ENCODE measurements at regions not wholly inside any gene's neighbourhood (a gene's known extent, or its start where the extent isn't known, plus 50 kb on each side); places are given as distances from the start of the nearest gene placed in this dataset.

DNA sequence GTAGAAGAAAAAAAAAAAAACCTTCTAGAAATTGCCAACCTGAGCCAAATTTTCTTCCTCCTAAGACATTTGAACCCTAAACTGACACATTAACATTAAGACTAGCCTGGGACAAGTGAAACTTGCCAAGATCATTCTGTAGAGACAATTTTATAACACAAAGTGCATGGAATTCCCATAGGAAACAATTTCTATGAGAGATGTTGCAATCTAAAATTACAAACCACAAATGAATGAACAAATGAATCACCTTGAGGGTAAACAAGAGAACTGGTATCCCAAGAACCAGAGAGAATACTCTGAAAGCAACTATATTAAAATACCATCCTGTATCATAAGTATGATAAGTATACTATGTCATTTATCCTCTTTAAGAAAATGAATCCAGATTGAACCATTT, 165.3 kb downstream of the DICER1 start:
- DNase-seq, result no peak

DNA sequence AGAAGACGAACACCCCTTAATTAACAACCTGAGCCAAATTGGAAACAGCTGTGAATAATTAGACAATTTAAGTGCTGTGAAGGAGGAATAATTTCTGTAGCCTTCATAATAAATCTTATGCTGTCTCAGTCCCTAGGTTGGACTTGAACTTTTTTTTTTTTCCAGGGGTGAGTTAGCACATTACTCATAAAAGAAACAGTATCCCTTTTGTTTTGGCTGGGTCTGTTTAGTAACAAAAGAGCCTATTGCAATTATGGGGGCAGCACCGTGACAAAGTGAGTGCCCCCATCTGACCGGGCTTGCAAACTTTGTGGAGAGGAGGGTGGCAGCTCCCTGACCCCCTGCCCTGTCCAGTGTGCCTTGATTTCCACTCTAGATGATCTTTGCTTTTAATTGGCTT, 167.4 kb downstream of the DICER1 start:
- no peak for DNase-seq

DNA sequence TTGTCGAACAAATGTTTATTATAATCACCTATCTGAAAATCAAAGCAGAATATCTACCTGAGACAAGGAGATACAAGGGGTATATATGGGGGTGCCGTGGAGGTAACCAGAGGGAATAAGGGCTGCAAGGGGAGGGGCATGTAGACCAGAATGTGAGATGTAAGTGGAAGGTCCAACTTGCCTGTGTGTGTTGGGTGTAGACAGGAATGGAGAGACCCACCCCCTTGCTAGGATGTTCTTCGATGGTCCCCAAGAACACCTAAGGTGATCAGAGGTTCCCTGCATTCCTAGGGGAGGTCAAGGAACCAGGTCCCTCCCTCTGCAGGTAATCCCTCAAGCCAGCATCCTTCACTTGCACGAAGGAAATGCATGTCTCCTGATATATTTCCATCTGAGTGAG, 167.9 kb downstream of the DICER1 start:
- DNase-seq, result no peak

- no peak for DNase-seq
Observed at GRCh38 chr14:94987409-94987808, 169.9 kb downstream of the DICER1 start.

DNA sequence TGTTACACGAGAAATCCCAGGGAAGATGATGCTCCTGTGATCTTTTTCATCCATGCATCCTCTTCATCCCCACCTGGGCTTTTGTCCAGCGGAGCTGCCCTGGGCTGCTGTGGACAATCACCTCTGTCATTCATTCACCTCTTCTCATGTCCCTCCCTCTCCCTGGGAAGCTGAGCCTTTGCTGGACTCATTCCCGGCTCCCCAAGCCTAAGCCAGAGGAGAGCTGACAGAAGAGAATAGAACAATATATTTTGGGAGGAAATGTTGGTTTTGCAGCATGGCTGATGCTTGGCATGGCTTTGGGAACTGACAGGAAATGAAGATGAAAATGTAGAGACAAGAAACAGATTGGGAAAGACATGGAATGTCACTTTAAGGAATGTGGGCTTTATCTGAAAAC, 177.4 kb downstream of the DICER1 start:
- DNase-seq, result no peak

DNA sequence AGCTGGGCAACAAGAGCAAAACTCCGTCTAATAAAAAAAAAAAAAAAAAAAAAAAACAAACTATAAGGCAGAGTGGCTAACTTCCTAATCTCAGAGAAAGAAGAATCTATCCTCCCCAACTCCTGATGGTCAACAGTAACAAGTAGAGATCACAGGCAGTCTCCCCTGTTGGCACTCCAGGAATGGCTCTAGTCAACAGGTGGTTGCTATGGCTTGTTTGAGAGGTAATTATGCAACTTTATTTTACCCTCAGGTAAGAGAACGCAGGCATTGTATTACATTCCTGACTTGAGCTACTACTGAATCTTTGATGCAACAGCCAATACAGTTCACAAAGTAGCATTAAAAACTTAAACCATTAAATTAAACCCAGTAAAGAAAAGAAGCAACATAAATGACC, 180.3 kb downstream of the DICER1 start:
- no peak for DNase-seq

DNA sequence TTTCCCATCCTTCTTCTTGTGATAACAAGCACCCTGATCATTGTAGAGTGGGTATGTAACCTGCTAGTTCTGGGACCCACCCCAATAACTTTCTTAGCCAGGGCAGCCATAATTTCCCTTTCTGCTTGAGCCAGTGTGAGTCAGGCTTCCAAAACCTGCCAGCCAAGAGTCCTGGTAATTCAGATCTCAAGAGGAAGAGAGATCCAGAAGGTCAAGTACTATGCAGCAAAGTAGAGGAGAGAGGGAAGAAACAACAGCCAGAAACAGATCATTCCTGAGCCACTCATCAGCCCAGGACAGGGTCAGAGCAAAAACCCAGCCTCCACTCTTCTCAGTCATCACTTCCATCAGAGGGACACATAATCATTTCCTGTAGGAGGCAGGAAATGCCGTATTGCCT, 182.0 kb downstream of the DICER1 start:
- no peak for DNase-seq

- peak; percentile 4 for DNase-seq
Observed at GRCh38 chr14:94974893-94975292, 182.4 kb downstream of the DICER1 start.

DNA sequence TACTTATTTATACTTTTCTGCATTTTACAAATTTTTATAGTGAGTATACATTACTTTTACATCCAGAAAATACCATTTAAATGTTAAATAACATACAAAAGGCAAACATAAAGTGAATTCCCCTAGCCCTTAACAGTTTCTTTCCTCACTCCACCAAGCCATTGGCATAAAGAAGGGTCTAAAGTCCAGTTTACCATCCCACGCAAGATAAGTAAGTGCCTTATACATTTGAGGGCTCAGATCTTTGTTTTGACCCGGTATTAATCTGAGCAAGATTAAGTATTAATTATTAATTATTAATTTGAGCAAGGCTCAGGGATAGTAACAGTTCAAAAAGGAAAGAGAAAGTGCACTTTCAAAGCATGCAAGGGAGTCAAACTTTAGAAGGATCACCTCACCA, 182.9 kb downstream of the DICER1 start:
- DNase-seq, result no peak

GRCh38 chr14:94971750-94972149, 185.6 kb downstream of the DICER1 start:
- DNase-seq, result no peak

DNA sequence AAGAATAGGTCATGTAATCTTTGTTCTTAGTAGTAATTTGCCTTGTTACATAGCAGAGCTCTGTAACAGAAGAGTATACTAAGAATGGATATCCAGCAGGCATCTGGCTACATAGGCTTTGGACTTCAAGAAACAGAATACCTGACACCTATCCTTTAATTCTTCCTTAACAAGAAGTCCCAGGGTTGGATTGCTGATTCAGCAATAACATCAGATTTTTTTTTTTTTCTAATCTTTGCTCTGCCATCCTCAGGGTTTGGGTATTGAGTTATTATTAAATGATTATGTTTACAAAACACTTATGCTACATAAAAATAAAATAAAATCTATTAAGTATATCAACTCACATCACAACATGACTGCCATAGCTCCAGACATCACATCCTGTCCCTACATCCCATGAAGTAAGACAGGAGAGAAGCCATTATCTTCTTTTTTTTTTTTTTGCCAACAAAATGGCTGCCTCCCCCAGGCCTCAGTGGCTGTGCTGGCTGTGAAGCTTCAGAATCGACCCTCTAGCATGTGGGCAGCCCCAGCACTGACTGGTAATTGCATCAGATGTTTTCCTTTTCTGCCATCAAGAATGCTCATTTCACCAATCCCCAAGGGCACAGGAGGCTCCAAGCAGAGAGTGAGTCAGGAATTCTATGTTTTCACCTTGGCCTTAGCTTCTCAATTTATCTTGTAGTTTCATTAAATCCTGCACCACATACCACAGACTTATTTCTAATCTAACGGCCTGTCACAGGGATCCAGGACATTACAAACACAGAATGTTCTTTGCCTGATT, 186.2 kb downstream of the DICER1 start:
- DNase-seq, result no peak

- no peak for DNase-seq
Observed at GRCh38 chr14:94969766-94970165, 187.6 kb downstream of the DICER1 start.

- DNase-seq, result no peak
Observed at GRCh38 chr14:94966868-94967267, 190.5 kb downstream of the DICER1 start.

GRCh38 chr14:94966344-94966743, 191.0 kb downstream of the DICER1 start:
- DNase-seq, result no peak

DNA sequence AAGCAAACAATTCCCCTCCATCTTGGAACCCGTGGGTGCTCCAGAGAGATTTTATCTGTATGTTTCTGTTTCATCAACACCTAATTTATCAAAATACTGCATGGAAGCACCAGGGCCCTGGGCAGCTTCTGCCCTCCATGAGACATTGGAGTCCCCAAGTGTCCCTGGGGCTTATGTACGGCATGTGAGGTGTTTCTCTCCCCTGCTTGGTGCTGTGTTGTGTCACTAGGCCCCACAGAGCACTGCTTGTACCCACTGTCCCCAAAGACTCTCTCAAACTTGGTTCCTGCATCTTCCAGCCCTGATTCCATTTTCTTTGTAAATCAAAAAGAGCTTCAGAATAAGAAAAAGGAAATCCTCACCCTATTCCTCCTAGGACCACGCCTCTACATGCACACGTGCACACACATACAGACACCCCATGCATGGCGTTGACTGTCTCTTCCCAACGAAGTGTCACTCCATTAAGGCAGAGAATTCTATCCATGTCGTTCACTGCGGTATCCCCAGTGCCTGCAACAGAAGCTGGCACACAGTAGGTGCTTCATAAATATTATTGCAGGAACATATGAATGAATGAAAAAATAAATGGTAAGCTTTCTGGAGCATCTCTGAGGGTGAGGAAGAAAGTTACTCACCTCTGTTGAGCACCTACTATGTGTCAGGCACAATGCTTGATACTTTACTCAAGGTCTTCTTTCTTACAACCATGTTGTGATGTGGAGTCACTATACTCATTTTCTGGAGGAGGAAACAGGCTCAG, 191.6 kb downstream of the DICER1 start:
- no peak for DNase-seq

DNA sequence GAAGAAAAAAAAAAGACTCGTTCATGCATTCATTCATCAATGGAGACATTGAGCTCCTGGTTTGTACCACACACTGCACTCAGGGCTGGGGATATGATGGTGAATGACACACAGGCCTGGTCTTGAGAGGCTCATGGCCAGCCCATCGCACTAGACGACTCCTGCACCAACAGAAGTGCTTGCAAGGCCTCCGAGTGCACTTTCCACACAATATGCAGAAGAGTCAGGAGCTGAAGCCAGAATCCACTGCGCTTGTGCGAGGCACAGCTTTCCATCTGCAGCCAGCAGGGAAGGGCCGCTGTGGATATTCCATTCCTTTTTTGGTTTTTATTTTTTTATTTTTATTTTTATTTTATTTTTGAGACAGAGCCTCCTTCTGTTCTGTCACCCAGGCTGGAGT, 192.4 kb downstream of the DICER1 start:
- no peak for DNase-seq

DNA sequence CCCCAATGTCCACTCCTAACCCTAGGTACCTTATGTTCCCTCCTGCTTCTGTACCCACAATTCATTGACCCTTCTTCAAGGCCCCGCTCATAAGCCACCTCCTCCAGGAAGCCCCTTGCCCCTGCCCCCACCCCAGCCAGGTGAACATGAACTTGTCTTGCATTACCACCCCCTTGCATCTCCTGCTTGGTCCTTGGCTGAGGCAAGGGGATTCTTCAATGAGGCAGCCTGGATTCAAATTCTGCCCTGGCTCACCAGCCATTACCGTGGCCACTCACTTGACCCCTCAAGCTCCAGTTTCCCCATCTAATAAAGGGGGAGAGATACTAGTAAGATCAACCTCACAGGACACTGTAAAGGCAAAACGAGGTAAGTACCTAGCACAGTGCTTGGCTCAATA, 193.1 kb downstream of the DICER1 start:
- DNase-seq, result no peak

DNA sequence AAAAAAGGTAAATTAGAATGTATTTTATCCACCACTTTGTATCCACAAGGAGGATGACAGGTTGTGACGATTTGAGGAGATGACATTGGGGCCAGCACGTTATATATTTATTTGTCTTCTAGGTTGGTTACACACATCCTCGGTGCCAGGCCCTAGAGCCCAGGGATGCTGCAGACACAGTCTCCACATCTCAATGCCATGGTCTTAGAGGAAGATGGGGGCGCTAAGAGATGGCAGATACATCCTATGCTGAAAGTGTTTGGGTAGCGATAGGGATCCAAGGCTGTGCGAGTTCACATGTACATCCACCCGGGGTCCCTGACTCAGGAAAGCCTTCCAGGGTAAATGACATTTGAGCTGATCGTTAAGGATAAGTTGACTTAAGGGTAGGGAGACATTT, 193.1 kb upstream of the GSC start:
- DNase-seq, result no peak

- DNase-seq, result no peak
Observed at GRCh38 chr14:94962166-94962575, 192.3 kb upstream of the GSC start.

GRCh38 chr14:94961386-94962165, 191.7 kb upstream of the GSC start:
- no peak for DNase-seq

DNA sequence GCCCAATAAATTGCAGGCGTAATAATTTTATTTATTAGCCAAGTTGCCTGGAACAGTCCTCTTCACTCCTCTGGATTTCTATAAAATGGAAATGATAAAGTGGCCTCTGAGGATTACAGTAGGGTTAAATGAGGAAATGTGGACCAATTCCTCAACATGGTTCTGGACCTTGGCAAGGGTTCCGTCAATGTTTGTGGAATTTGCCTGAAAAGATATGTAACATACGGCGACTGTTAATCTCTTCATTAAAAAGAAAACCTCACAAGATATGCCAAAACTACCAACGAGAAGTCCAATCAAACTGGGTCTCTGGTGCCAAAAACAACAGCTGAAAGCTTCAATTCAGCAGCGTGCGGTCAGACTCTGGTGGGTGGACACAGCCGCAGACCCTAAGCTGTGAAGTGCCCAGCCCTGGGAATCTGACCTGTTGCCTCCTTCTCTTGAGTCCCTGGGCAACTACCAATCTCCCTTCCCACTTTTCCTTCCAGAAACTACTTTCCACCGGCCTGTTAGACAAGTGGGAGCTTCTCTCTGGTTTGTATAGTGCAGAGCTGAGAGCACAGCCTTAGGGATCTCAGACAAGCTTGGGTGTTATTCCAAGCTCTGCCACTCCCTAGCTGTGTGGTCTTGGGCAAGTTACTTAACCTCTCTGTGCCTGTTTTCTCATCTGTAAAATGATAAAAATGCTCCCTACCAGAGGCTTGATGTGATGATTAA, 190.5 kb upstream of the GSC start:
- DNase-seq, result no peak

- DNase-seq, result no peak
Observed at GRCh38 chr14:94953541-94954260, 183.8 kb upstream of the GSC start.
